Activated CD4-positive, CD25-positive, alpha-beta regulatory T cell treated with anti-CD3 and anti-CD28 coated beads, Interleukin-2, amount 50 U/mL, for 24 hours (primary cell): ENCODE measurements at regions not wholly inside any gene's neighbourhood (a gene's known extent, or its start where the extent isn't known, plus 50 kb on each side); places are given as distances from the start of the nearest gene placed in this dataset.

ENCODE experiments used
- ATAC-seq, 2 donors: fragments of 150-1000 bp; cut with Tn5 transposase; one replicate each; pipeline ENCODE4 v1.10.0; 2021; ENCODE audit warnings: mild to moderate bottlenecking in 1 of 2, moderate library complexity in 1 of 2

GRCh38 chr12:124627956-124628355 is 60.5 kb upstream of the NCOR2 start:
- ATAC-seq = no peak

DNA sequence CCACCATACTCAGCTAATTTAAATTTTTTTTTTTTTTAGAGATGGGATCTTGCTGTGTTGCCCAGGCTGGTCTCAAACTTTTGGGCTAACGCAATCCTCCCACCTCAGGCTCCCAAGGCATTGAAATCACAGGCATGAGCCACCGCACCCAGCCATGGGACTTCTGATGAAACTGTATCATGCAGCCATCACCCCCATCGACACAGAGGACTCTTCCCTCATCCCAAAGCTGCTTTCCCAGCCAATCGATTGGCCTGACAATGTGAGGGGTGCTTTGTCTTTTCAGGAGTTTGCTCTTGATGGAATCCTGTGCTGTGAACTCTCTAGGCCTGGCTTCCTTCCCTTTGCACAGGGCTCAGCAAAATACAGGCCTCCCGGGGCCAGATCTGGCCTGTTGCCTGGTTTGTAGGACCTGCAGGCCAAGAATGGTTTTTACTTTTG is 59.6 kb upstream of the NCOR2 start:
- no peak for ATAC-seq

GRCh38 chr12:124625867-124626675 is 58.7 kb upstream of the NCOR2 start:
- ATAC-seq = no peak

- no peak for ATAC-seq
These were observed 57.4 kb upstream of the NCOR2 start for GRCh38 chr12:124624823-124625222.

- ATAC-seq = no peak
These were observed 56.1 kb upstream of the NCOR2 start for GRCh38 chr12:124623344-124624035.

DNA sequence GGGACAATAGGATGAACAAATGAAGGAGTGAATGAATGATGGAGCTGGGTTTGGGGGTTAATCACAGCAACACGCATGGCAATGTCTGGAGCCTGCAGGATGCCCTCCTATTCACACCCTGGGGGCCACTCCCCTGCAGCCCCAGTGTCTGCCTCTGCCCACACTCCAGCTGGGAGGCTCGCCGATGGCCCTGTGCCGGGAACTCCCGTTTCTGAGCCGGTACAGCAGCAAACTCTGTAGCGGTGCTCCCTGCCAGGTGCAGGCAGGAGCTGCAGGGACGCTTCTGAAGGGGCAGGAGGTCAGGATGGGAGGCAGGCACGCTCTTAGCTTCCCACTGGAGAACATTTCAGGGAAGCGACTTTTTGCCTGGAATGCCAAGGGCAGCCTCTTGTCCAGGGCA is 55.4 kb upstream of the NCOR2 start:
- no peak for ATAC-seq

DNA sequence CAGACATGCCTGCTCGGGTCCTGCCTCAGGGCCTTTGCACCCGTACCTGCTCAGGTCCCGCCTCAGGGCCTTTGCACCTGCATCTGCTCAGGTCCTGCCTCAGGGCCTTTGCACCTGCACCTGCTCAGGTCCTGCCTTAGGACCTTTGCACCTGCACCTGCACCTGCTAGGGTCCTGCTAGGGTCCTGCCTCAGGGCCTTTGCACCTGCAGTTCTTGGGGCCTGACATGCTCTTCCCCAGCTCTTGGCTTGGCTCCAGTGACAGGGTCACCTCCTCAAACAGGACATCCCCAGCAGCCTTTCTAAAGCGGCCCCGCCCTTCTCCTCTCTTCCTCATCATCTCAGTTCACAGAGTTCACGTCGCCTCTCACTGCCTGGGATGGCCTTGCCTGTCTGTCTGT is 54.9 kb upstream of the NCOR2 start:
- no peak for ATAC-seq

GRCh38 chr12:124621296-124621660 is 53.9 kb upstream of the NCOR2 start:
- ATAC-seq = no peak

DNA sequence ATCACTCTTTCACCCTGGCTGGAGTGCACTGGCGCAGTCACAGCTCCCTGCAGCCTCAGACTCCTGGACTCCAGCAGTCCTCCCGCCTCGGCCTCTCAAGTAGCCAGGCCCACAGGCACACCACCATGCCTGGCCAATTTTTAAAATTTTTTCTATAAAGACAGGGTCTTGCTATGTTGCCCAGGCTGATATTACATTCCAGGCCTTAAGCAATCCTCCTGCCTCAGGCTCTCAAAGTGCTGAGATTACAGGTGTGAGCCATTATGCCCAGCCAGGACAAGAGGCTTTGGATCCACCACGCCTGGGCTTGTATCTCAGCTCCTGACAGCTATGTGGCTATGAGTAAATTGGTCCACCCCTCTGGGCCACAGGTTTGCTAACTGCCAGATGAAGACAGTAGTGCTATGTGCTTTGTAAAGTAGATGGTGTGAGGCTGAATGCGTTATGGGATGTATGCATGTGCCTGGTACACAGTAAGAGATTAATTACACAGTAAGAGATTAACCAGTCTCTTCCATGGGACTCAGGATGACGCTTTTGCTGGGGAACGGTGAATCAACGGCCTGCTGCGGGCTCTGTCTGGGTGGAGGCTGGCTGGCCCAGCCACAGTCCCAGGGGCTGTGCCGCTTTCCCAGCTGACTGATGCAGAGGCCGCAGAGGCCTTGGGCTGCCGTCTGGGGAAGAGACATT is 53.3 kb upstream of the NCOR2 start:
- ATAC-seq = no peak

DNA sequence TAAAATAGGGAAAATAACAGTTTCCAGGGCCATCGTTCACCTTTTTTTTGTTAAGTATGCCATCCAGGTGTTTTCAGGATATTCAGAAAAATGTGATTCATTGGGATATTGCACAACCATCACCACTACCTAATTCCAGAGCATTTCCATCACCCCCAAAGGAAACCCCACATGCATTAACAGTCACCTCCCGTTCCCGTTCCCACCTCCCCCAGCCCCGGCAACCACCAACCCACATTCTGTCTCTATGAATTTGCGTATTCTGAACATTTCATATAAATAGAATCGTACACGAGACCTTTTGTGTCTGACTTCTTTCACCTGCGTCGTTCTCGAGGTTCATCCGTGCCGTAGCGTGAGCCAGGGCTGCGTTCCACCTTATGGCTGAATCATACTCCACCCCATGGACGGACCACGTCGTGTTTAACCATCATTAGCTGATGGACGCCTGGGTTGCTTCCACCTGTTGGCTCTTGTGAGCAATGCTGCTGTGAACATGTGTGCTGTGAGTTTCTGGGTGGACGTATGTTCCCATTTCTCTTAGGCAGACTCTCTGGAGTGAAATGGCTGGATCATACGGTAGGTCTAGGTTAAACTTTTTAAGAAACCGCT is 51.0 kb upstream of the NCOR2 start:
- no peak for ATAC-seq

DNA sequence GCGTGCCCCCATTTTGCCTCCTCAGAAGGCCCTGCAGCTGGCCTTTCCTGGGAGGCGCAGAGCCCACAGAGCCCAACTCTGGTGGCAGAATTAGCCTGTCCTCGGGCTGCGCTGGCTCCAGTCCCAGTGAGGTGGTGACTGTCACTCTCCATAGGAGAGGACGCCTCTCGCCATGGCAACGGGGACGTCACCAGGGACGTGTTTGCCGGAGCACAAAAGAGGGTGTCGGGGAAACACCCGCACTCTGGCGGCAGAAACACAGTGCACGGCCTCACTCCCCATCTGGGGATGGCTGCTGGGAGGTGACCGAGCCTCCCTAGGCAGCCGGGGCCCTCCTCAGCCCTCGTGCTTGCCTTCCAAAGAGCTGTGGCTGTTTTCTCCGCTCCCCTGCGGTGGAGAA is 50.2 kb upstream of the NCOR2 start:
- no peak for ATAC-seq
